Liver (tissue), 3 donors: ENCODE measurements at regions not wholly inside any gene's neighbourhood (a gene's known extent, or its start where the extent isn't known, plus 50 kb on each side); places are given as distances from the start of the nearest gene placed in this dataset.

Experiments used
- FOXA1 ChIP-seq: IDR thresholded peaks from 2 replicates; pipeline ENCODE4 v1.6.1; 2016; ENCODE audit warnings: antibody characterized with exemption
- SP1 ChIP-seq: IDR thresholded peaks from 2 replicates; pipeline ENCODE4 v1.6.1; 2018; ENCODE audit warnings: antibody characterized with exemption, mild to moderate bottlenecking
- TF ChIP-seq, protein P1 (sequence below): fragments of 150-350 bp; IDR thresholded peaks from 2 replicates; pipeline ENCODE4 v1.5.1; 2017; ENCODE audit warnings: improper control_type of control experiment, low read depth, low read length; ENCODE audit not compliant: missing input control
- TF ChIP-seq, protein P2 (sequence below): IDR thresholded peaks from 2 replicates; pipeline ENCODE4 v1.6.1; 2016; ENCODE audit warnings: antibody characterized with exemption
- donor health status: healthy.
- donor health status: healthy.

DNA sequence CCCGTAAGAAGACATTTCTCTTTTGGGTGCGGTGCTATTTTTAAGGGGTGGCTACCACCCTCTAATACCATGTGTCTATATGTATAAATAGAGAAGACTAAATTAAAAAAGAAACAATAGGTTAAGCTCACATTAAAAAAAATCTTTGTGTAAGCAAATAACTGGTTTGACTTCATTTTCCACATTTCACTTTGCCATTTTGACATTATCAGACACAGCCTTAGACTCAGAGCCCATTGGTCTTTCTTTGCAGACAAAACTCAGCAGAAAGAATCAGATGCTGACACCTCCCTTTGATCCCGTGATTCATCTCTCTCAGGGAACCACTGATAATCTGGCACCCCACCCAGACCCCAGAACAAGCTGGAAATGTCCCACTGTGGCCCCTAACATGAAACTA lies 74.5 kb downstream of the EMX2 start:
- TF ChIP-seq, protein P1, sequence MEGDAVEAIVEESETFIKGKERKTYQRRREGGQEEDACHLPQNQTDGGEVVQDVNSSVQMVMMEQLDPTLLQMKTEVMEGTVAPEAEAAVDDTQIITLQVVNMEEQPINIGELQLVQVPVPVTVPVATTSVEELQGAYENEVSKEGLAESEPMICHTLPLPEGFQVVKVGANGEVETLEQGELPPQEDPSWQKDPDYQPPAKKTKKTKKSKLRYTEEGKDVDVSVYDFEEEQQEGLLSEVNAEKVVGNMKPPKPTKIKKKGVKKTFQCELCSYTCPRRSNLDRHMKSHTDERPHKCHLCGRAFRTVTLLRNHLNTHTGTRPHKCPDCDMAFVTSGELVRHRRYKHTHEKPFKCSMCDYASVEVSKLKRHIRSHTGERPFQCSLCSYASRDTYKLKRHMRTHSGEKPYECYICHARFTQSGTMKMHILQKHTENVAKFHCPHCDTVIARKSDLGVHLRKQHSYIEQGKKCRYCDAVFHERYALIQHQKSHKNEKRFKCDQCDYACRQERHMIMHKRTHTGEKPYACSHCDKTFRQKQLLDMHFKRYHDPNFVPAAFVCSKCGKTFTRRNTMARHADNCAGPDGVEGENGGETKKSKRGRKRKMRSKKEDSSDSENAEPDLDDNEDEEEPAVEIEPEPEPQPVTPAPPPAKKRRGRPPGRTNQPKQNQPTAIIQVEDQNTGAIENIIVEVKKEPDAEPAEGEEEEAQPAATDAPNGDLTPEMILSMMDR, result no peak
- no peak for TF ChIP-seq FOXA1
- TF ChIP-seq SP1, result no peak
- TF ChIP-seq, protein P2, sequence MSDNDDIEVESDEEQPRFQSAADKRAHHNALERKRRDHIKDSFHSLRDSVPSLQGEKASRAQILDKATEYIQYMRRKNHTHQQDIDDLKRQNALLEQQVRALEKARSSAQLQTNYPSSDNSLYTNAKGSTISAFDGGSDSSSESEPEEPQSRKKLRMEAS, result no peak
